WTC11 (cell line): ENCODE measurements at regions not wholly inside any gene's neighbourhood (a gene's known extent, or its start where the extent isn't known, plus 50 kb on each side); places are given as distances from the start of the nearest gene placed in this dataset.

Experiments
- CREB1 ChIP-seq: sonication (generic); formaldehyde crosslinking; IDR thresholded peaks from 2 replicates; pipeline ENCODE4 v1.8.0; 2023; ENCODE audit warnings: mild to moderate bottlenecking, missing genetic modification reagents
- CREM ChIP-seq: sonication (generic); formaldehyde crosslinking; IDR thresholded peaks from 2 replicates; pipeline ENCODE4 v1.8.1; 2022; ENCODE audit warnings: mild to moderate bottlenecking, missing genetic modification reagents, moderate library complexity
- CTCF ChIP-seq: fragments of 200-600 bp; IDR thresholded peaks from 2 replicates; pipeline ENCODE4 v1.8.0; 2022; ENCODE audit warnings: antibody characterized with exemption
- E2F5 ChIP-seq: sonication (generic); formaldehyde crosslinking; IDR thresholded peaks from 2 replicates; pipeline ENCODE4 v1.8.1; 2022; ENCODE audit warnings: mild to moderate bottlenecking, moderate library complexity, missing genetic modification reagents
- ERG ChIP-seq: fragments of 250-450 bp; sonication (Bioruptor Pico); IDR thresholded peaks from 2 replicates; pipeline ENCODE4 v1.8.0; 2021; ENCODE audit warnings: mild to moderate bottlenecking
- FOXK1 ChIP-seq: sonication (generic); formaldehyde crosslinking; IDR thresholded peaks from 2 replicates; pipeline ENCODE4 v1.8.0; 2022; ENCODE audit warnings: mild to moderate bottlenecking, moderate library complexity, missing genetic modification reagents
- KAT7 ChIP-seq: sonication (generic); formaldehyde crosslinking; IDR thresholded peaks from 2 replicates; pipeline ENCODE4 v1.8.1; 2023; ENCODE audit warnings: missing genetic modification reagents, mild to moderate bottlenecking, borderline replicate concordance
- MYBL2 ChIP-seq: sonication (generic); formaldehyde crosslinking; IDR thresholded peaks from 2 replicates; pipeline ENCODE4 v1.8.1; 2023; ENCODE audit warnings: mild to moderate bottlenecking, moderate library complexity, missing genetic modification reagents
- NFYB ChIP-seq: sonication (generic); formaldehyde crosslinking; conservative IDR thresholded peaks from 2 replicates; pipeline ENCODE4 v1.8.0; 2022; ENCODE audit warnings: low read depth, missing genetic modification reagents
- NR2C2 ChIP-seq: sonication (generic); formaldehyde crosslinking; IDR thresholded peaks from 2 replicates; pipeline ENCODE4 v1.8.0; 2022; ENCODE audit warnings: mild to moderate bottlenecking, missing genetic modification reagents
- TEAD4 ChIP-seq: sonication (generic); formaldehyde crosslinking; IDR thresholded peaks from 2 replicates; pipeline ENCODE4 v1.8.0; 2022; ENCODE audit warnings: mild to moderate bottlenecking, missing genetic modification reagents
- TP53 ChIP-seq: sonication (generic); formaldehyde crosslinking; IDR thresholded peaks from 2 replicates; pipeline ENCODE4 v1.8.1; 2023; ENCODE audit warnings: mild to moderate bottlenecking, missing genetic modification reagents
- TF ChIP-seq, protein P1 (sequence below): sonication (generic); formaldehyde crosslinking; IDR thresholded peaks from 2 replicates; pipeline ENCODE4 v1.8.1; 2022; ENCODE audit warnings: missing genetic modification reagents, borderline replicate concordance
- TF ChIP-seq, protein P2 (sequence below): sonication (generic); formaldehyde crosslinking; IDR thresholded peaks from 2 replicates; pipeline ENCODE4 v1.8.0; 2022; ENCODE audit warnings: mild to moderate bottlenecking, missing genetic modification reagents

DNA sequence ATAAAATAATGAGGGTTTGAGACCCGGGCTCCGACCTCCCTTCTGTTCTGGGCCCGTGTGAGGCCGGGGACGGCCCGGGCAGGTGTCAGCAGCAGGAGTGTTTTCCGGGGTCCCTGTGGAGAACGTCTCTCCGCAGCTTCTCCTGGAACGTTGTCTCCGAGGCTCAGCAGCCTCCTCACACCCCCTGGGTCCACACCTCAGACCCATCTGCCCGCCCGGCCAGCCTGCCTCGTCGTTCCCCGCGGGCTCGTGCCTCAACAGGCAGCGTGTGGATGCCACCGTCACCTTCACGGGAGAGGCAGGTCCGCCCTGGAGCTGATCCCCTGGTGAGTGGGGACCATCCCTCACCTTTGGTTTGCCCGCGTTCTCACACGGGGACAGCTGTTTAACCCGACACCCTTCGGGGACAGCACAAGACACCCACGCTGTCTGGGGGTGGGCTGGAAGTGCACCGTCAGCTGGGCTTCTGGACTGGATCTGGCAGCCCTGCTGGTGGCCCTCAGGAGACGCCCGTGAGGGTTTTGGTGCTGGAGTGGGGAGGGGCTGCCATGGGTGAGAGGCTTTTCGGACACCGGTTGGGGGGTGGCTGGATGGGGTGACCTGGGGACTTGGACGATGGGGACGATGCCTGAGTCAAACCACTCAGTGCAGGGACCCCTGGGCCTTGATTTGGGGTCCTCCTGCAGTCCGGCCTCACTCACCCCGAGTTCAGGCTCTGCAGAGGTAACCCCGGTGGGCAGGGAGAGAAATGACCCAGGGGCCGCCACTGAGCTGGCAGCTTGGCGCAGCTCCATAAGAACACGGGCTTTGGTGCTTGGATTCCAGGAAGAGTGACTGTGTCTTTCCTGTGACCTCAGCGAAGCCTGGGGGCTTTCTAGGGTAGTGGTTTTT is 131.7 kb downstream of the DNAJB6 start:
- TF ChIP-seq CTCF (no peak), E2F5 (no peak), NR2C2 (CRISPR knock-in tag) (no peak), KAT7 (CRISPR knock-in tag) (no peak), TEAD4 (CRISPR knock-in tag) (no peak), FOXK1 (CRISPR knock-in tag) (no peak), NFYB (CRISPR knock-in tag) (no peak), CREB1 (CRISPR knock-in tag) (no peak), TP53 (CRISPR knock-in tag) (no peak), CREM (no peak), ERG (CRISPR knock-in tag) (no peak), MYBL2 (CRISPR knock-in tag) (no peak)
- TF ChIP-seq, protein P1, sequence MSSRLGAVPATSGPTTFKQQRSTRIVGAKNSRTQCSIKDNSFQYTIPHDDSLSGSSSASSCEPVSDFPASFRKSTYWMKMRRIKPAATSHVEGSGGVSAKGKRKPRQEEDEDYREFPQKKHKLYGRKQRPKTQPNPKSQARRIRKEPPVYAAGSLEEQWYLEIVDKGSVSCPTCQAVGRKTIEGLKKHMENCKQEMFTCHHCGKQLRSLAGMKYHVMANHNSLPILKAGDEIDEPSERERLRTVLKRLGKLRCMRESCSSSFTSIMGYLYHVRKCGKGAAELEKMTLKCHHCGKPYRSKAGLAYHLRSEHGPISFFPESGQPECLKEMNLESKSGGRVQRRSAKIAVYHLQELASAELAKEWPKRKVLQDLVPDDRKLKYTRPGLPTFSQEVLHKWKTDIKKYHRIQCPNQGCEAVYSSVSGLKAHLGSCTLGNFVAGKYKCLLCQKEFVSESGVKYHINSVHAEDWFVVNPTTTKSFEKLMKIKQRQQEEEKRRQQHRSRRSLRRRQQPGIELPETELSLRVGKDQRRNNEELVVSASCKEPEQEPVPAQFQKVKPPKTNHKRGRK (CRISPR knock-in tag), result no peak
- TF ChIP-seq, protein P2, sequence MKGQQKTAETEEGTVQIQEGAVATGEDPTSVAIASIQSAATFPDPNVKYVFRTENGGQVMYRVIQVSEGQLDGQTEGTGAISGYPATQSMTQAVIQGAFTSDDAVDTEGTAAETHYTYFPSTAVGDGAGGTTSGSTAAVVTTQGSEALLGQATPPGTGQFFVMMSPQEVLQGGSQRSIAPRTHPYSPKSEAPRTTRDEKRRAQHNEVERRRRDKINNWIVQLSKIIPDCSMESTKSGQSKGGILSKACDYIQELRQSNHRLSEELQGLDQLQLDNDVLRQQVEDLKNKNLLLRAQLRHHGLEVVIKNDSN, result no peak
